ENCODE measurements at regions not wholly inside any gene's neighbourhood (a gene's known extent, or its start where the extent isn't known, plus 50 kb on each side); places are given as distances from the start of the nearest gene placed in this dataset.

DNA sequence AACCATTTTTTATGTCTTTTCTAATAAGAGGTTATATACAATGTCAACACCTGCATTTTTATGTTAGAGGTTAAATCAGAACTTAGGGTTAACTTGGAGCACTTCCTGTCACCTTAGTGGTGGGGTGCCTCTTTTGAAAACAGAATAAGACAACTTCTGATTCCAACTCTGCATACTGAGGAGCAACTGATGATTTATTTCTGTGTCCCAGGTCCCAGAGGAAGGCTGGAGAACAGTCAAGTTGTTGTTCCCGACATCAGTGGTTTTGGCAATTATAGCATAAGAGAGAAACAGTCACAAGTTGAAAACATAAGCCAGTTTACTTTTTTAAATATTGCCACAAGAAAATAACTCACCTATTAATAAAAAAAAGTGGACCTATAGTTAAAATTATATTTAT is 871.0 kb upstream of the ADAMTS5 start:
- no peak for DNase-seq

DNA sequence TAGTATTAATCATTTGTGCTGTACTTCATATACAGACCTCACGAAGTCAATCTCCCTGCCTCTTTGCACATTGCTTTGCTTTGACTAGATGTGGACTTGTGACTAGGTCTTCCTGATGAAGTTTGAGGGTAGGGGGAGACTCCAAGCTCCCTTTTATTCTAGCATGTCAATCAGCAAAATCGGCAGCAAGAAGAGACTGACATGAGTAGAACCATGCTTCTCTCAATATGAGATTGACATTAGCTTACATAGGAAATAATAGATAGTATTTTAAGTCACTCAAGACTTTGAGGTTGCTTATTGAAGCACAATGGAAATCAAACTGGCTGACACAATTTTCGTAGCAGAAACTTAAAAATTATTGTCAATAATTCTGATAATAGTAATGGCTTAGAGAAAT is 866.4 kb upstream of the ADAMTS5 start:
- no peak for DNase-seq

DNA sequence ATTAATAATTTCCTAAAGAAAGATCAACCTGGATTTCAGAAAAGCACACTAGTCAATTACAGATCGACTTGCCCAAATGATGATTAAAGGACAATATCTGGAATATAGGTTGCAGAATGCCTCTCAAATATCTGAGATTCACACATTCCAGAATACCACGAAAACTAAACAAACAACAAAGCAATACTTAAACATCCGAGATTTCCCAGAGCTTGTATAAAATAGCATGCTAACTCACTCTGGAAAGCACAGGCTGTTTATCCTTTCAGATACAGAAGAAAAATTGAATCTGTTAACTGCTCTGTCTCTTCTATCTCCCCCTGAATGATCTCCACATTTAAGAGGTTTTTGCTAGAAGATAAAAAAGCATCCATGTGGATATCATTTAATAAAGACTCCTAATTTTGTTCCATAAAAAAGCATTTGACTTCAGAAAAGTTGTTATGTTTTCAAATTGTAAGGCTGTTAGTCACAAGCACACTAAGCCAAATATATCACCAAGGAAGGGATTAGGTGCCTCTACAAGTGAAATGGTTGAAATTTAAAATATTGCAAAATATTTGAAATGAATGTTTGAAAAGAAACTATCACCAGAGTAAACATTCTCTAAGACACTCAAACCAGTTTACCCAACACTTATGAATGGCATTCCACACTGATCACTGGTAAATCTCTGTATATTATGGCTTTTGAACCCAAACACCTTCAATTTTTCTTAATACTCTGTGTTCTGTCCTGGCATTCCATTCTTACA is 865.1 kb upstream of the ADAMTS5 start:
- DNase-seq: no peak

DNA sequence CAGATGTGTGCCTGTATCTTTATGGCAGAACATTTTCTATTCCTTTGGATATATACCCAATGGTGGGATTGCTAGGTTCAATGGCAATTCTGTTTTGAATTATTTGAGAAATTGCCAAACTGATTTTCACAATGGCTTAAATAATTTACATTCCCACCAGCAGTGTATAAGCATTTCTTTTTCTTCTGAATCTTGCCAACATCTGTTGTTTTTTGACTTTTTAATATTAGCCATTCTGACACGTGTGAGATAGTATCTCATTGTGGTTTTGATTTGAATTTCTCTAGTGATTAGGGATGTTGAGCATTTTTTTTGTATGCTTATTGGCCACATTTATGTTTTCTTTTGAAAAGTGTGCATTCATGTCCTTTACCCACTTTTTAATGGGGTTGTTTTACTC is 864.3 kb upstream of the ADAMTS5 start:
- no peak for DNase-seq

DNA sequence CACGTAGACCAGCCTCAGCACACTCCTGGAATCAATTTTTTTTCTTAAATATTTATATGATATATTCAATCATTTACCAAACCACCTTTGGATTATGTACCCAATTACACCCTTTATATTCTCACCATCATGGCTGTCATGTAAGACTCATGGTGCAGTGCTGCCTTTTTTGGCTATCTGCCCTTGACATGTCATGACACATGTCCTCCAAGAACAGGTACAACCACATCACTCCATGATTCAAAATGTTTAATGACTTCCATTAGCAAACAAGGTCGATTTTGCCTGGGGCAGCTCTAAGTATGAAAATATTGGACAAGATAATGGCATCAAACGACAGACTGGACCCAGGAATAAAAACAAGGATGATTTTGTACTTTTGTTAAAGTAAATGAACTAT is 861.1 kb upstream of the ADAMTS5 start:
- no peak for DNase-seq

DNA sequence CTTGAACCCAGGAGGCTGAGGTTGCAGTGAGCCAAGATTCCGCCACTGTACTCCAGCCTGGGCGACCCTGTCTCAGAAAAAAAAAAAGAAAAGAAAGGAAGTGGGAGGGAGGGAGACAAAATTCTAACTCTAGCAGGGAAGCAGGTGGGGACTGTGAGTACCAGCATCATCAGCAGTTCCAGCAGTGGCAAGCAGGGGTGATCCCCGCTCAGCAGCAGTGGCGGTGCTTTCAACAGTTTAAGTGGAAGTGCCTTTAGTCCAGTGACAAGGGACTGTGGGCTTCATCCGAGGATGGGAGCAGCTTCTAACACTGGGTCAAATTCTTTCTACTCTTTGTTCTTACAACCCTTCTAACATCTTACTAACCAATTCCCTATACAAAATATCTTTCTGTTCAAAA is 858.1 kb upstream of the ADAMTS5 start:
- DNase-seq: no peak

DNA sequence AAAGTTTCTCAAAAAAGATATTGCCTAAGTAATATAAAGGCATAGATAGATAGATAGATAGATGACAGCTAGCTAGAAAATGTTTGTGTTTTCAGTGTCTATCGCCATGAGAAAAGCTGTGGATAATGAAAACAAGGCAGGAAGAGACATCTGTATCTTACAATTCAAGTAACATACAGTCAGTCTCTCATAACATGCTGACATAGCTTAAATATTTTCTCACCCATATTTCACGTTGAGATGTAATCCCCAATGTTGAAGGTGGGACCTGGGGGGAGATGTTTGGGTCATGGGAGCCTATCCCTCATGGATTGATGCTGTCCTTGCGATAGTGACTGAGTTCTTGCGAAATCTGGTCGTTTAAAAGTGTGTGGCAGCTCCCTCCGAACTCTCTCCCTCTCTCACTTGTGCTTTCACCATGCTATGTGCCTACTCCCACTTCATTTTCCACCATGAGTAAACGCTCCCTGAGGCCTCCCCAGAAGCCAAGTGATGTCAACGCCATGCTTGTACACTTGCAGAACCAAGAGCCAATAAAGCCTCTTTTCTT is 856.8 kb upstream of the ADAMTS5 start:
- no peak for DNase-seq

DNA sequence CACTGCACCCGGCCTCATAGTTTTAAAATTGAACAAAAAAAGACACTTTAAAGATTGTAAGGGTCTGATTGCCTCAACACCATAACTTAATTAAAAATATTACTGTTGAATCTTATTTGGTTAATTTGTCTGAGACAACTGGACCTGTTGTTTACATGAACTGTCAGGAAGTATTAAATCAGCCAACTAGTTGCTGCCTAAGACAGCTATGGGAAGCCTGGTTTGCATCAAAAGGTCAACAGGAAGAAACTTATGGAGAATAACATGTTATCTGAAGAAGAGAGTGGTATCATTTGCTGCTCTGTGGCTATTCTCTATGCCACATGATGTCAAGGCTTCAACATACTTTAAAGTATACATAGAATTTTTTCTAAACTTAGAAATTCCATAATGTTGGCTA is 853.5 kb upstream of the ADAMTS5 start:
- no peak for DNase-seq

DNA sequence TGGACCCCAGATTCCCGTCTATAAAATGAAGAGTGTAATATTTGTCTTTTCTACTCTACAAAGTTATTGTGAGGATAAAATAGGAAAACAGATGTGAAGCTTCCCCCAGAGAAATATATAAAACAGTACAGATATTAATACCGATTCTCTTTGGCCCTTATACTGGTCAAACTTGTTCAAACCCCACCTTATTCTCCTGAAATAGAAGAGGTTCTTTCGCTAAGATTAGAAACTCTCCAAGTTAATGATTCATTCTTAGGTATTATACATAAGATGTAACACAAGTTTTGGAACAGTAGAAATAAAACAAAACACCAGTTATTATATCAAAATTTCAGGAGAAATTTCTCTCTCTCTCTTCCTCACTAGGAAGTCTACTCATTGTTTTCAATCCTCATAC is 852.4 kb upstream of the ADAMTS5 start:
- DNase-seq: no peak

DNA sequence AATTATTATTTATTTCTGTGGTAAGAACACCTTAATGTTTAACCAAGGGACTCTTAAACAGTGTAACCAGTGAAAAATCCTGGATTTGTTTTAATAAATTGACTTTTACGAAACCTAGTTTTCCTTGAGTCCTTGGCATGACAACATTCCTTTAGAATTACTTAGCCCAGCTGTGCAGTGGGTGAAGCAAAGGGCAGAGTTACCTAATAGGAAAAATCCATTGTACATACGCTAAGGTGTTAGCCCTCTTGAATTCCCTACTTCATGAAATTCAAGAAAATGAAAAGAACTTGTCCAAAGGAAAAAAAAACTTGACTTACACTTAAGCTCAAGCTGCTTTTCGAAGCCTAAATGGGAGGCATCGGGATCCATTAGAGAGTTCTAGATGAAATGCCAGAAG is 852.0 kb upstream of the ADAMTS5 start:
- DNase-seq: no peak

DNA sequence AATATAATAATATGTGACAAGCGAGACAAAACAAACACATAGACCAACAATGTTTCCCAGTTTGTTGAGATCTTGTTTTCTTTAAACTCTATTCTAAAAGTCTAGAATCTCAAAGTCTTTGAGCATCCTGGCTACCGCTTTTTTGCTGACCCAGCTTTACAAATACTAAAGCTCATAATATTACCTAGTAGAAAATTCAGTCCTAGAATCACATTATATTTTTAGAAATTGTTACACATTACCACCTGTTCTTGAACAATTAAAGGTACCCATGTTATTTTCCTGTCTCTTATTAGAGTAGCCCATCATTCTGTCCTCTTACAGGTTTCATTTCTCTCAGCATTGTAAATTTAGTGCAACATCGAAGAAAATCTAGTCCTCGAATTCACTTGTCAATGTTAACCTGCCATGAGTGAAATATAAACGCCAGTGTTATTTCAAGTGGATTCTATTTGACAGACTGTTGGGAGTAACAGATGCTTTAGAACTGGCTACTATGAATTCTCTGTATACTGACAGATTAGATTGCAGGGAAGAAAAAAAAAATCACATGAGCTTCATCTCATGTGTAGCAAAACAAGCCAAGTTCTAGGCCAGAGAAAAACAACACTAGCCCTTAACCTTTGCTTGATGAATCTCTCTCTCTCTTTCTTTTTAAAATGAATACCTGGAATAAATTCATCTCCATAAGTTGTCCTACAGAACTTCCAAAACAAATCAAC is 851.2 kb upstream of the ADAMTS5 start:
- DNase-seq: no peak

DNA sequence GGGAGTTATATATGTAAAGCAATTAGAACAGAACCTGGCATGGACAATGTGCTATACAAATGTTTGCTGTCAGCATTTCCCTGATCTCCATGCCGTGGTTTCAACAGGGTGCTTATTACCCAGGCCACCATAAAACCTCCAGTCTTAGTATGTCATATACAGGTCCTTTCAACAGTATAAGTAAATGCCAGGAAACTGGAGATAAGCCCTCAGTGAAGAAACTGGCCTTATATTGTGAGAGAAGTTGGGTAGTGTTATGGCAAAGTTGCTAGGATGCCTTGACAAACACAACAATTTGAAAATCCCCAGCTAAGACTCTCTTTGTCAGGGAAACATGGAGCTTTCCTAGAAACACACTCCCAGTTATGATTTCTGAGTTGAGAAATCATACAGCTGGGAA is 850.2 kb upstream of the ADAMTS5 start:
- DNase-seq: no peak

DNA sequence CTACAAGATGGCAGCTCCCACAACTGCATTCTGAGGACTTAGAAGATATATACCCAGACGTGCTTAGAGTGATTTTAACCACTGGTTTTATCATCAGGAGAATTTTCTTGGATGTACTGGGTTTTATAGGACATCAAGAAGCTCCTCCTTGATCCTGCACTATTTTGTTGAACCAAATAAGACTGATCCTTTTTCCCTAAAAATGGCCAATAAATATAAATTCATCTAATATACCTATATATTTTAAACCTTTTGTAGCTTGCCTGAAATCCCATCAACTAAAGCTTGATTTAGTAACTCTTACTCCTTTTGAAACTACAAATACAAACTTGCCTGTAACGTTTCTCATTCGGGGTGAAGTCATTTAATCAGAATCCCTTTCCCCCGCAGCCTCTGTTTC is 849.4 kb upstream of the ADAMTS5 start:
- no peak for DNase-seq

DNA sequence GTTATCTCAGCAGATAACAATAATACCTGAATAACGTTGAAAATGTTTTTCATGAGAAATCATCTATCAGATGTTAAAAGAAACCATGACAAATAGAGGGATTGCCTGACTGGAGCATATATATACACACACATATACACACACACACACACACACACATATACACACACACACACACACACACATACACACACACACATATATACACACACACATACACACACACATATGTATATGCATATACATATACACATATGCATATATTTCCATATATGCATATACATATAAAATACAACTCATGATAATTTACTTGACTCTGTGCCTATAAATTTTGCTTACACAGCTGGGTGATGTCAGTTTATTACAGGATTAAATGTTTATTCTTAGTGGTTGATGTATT is 847.3 kb upstream of the ADAMTS5 start:
- DNase-seq: no peak

DNA sequence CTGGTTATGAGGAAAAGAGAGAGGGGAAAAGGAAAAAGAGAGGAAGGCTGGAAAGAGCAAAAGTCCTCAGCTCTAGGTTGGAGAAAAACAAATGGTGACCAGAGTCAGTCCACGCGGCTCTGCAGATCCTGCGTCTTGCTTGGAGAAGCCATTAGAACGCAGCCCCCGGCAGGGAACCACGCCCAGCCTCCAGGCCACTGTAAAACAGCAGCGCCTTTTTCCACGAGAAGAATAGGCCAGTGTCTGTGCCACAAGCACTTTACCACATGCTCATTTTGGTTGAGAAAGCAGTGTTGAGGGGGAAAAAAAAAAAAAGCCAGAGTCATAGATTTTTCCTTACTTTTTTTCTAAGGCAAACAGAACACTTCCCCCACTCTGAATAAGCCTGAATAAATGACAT is 846.9 kb upstream of the ADAMTS5 start:
- peak; percentile 88 for DNase-seq

DNA sequence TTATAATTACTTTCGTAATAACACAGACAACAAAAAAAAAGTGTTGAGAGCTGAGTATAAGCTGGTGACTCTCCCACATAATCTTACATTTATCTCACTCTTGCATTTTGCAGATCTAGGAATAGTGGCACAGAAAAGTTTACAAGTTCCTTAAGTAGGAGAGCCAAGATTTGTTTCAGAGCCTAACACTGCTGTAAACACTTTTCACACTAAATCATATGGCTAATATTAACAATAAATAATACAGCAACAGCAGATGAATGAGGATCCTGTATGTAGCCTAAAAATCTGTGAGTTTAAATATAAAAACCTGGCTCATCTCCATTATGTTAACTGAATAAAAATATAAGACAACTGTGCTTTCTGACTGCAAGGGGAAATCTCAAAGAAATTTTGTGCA is 846.5 kb upstream of the ADAMTS5 start:
- DNase-seq: no peak

DNA sequence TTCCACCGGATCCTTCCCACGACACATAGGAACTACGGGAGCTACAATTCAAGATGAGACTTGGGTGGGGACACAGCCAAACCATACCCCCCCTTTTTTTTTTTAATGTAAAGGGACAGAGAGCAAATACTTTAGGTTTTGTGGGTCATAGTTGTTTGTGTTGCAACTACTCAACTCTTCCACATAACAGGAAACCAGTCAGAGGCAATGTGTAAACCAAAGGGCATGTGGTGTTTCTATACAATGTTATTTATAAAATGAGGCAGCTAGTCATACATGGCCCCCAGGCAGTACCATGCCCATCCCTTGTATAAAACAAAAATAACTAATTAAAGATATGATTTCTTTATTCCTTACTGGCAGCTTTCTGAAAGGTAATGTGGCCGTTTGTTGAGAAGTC is 845.4 kb upstream of the ADAMTS5 start:
- DNase-seq: no peak

DNA sequence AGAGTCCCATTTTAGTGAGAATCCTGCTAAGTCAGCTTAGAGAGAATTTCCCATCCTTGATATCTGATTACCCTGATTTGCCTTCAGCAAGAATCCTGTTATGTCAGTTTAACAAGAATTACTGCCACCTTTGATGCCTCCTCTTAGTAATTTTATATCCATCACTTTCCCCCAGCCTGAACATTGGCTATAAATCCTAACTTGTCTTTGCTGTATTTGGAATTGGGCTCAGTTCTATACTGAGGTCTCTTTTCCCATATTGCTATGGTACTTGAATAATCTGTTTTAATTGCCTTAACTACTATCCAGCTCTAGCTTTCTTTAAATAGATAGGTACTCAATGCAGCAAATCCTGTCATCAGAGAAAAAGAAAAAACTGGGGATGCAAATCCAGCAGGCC is 842.0 kb upstream of the ADAMTS5 start:
- no peak for DNase-seq

DNA sequence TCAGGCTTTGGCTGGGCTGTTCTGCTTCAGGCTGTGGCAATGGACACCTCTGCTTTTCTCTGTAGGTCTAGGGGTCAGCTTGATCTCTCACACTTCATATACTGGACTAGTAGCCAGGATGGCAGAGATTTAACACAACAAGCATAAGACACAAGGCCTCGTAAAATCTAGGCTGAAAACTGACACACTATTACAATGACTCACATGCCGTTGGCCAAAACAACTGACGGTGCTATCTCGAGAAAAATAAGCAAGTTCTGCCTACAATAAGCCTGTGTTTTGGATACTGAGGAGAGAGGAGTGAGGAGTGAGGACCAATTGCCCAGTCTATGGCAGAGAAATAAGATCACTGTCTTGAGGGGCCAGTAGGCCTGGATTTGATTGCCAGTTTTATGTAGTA is 840.7 kb upstream of the ADAMTS5 start:
- DNase-seq: peak; percentile 66

DNA sequence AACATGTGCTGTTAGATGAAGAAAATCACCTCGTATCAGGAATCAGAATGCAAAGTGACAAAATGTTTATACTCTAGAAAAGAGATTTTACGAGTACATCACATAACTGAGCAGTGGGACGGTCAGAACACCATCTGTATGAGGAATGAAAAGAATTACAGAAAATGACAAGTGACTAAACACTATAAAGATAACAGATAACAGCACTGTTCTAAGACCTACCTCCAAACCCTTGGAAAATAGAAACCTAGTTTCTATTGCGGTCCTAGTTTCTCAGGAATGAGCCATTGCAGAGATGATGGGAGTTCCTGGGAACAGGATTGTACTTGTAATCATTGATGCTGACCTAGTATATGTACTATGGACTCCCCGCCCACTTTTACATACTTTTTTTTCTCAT is 839.4 kb upstream of the ADAMTS5 start:
- DNase-seq: no peak

DNA sequence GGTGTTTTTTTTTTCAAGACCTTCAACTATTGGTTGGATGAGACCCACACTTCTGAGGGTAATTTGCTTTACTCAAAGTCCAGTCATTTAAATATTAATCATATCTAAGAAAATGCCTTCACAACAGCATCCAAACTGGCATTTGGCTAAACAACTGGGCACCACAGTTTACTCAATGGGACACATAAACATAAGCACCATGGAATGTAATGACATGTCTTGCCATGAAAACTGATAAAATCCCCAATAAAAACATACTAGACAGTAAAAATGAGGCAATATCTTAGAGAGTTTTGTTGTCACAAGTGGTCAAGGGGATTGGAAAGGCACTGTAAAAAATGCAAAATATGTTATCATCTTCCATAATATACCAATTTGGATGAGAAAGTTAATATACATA is 838.8 kb upstream of the ADAMTS5 start:
- DNase-seq: no peak

DNA sequence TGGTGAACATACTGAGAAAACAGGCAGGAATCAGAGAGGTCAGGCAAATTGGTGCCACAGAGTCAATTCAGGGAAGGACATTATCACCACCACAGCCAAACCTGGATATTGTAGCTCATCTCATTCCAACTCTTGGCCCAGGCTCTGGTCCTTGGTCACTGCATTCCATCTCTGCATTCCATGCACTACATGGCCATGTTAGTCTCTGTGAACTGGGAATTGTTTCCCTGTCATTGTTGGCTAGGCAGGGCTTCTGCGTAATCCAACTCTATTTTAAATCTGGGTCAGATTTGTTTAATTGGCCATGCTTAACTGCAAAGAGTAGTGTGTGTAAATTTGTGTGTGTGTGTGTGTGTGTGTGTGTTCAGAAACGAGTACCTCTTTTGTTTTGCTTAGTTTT is 837.6 kb upstream of the ADAMTS5 start:
- peak; percentile 69 for DNase-seq

DNA sequence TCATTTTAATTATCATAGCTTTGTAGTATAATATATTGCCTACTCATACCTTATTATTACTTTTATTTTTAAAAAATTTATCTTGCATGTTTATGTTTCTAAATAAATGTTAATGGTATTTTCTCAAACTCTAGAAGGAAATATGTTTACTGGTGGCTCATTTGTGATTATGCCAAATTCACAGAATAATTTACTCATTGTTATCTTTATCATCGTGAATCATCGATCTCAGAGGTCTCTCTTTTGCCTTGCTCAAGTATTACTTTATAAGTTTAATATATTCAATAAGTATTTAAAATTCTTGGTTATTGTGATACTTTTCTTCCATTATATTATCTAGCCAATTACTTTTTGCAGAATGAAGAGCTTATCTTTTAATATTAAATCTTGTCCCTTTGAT is 836.7 kb upstream of the ADAMTS5 start:
- DNase-seq: no peak

DNA sequence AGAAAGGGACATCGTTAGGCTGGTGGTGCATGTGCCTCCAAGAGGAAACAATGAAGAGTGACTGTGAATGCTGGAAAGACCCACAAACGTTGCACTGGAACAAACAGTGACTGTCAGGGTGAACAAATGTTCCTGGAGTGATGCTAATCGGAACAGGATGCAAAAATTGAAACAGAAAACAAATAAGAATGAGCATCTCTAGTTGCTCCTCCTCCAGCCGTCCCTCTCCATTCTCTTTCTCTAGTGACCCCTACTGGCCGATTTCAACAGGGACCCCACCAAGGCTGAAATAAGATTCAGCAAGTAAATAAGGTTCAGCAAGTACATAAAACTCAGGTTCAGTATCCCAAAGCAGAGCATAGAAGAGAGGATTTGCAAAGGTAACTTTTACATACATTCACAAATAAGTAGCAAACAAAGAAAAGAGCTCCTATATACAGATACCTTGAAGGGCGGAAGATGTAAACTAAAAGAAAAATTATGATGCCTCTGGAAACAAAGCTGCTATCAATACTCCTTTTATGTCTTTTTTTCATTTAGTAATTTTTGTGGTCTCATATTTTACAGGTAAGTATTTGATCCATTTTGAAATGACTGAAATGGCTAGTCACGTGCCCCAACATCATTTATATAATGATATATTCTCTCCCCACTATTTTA is 836.1 kb upstream of the ADAMTS5 start:
- peak; percentile 70 for DNase-seq

All from islet precursor cell (in vitro differentiated cells).